GM12892 (cell line): ENCODE measurements at regions not wholly inside any gene's neighbourhood (a gene's known extent, or its start where the extent isn't known, plus 50 kb on each side); places are given as distances from the start of the nearest gene placed in this dataset.

Source experiments
- POLR2A ChIP-seq: IDR thresholded peaks from 2 replicates; pipeline ENCODE4 v1.6.1; 2011; ENCODE audit warnings: low read depth, low read length, control low read depth
- TAF1 ChIP-seq: IDR thresholded peaks from 2 replicates; pipeline ENCODE4 v1.6.1; 2011; ENCODE audit warnings: low read depth, mild to moderate bottlenecking, control low read depth, low read length, borderline replicate concordance

- TF ChIP-seq TAF1 (no peak), POLR2A (no peak)
Observed at GRCh38 chr6:88519301-88520016, 353.3 kb upstream of the CNR1 start.
